ENCODE measurements at regions not wholly inside any gene's neighbourhood (a gene's known extent, or its start where the extent isn't known, plus 50 kb on each side); places are given as distances from the start of the nearest gene placed in this dataset.

DNA sequence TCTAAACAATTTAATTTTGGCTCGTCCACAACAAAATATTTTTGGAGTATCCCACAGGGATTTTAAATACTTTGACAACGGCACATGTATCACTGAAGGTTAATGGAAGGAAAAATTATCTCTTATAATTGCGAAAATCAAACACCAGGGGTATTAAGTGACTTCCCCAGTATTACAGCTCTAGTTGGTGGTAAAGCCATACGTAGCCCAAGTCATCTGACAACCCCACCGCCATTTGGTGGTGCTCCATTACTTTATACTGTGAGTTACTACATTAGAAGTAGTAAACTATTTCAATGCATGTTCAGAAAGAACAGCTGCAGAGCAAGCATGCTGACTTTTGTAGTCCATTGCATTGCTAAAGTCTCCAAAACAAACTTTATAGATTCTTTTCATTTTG lies 179.7 kb downstream of the HGF start:
- TF ChIP-seq EZH2 (IDR thresholded peaks at IDR 0.05; ENCODE audit: borderline replicate concordance, insufficient read depth, low read depth, low read length, poor library complexity, severe bottlenecking): no peak
- TF ChIP-seq, protein P1, sequence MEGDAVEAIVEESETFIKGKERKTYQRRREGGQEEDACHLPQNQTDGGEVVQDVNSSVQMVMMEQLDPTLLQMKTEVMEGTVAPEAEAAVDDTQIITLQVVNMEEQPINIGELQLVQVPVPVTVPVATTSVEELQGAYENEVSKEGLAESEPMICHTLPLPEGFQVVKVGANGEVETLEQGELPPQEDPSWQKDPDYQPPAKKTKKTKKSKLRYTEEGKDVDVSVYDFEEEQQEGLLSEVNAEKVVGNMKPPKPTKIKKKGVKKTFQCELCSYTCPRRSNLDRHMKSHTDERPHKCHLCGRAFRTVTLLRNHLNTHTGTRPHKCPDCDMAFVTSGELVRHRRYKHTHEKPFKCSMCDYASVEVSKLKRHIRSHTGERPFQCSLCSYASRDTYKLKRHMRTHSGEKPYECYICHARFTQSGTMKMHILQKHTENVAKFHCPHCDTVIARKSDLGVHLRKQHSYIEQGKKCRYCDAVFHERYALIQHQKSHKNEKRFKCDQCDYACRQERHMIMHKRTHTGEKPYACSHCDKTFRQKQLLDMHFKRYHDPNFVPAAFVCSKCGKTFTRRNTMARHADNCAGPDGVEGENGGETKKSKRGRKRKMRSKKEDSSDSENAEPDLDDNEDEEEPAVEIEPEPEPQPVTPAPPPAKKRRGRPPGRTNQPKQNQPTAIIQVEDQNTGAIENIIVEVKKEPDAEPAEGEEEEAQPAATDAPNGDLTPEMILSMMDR (IDR thresholded peaks at IDR 0.05): no peak
- no peaks in the 10 kb centered on the region for H3K36me3 ChIP-seq (replicated peaks in 1 of 2; ENCODE audit: control extremely low read depth in 1 of 2, control insufficient read depth in 1 of 2, extremely low read depth in 1 of 2, insufficient read depth in 2 of 2, low read length in 1 of 2)
- H3K4me2 ChIP-seq (replicated peaks; ENCODE audit: low read depth, low read length, poor library complexity, severe bottlenecking): no peak overlapping the region
- H4K20me1 ChIP-seq (ENCODE audit: control insufficient read depth, insufficient read depth, low read length, poor library complexity, severe bottlenecking): no peaks in the 10 kb centered on the region
- ATAC-seq (ENCODE audit: low read depth): no peak
- no peak overlapping the region for H3K9ac ChIP-seq (ENCODE audit: low read length)
- no peak for DNase-seq
- CTCF ChIA-PET: no interaction called here
- H3K9me3 Mint-ChIP-seq (ENCODE audit: insufficient read depth): no peaks in the 10 kb centered on the region
- no peak overlapping the region for H3K27ac Mint-ChIP-seq
- H3K9me3 ChIP-seq (ENCODE audit: control extremely low read depth in 1 of 3, control insufficient read depth in 2 of 3, insufficient read depth in 1 of 3, low read length in 2 of 3): no peaks in the 10 kb centered on the region
- H3K27me3 ChIP-seq (replicated peaks in 1 of 4; ENCODE audit: control extremely low read depth in 1 of 4, control insufficient read depth in 3 of 4, insufficient read depth in 4 of 4, low read length in 3 of 4): no peaks in the 10 kb centered on the region
- no peak overlapping the region for H2AFZ ChIP-seq (ENCODE audit: insufficient read depth, low read depth, low read length, poor library complexity, severe bottlenecking)
- POLR2A ChIA-PET: no interaction called here
- no peaks in the 10 kb centered on the region for H3K4me1 Mint-ChIP-seq
- H3K4me3 Mint-ChIP-seq: no peak overlapping the region
- H3K27me3 Mint-ChIP-seq: no peaks in the 10 kb centered on the region
- H3K27ac ChIP-seq (ENCODE audit: low read length in 2 of 2): no peak overlapping the region
- no peak overlapping the region for H3K4me3 ChIP-seq (ENCODE audit: control extremely low read depth in 1 of 5, extremely low read depth in 1 of 5, insufficient read depth in 1 of 5, low read depth in 2 of 5, low read length in 4 of 5)
- intact Hi-C loops (cut with micrococcal nuclease): no loop called here
- H3K4me1 ChIP-seq (ENCODE audit: control insufficient read depth in 2 of 2, insufficient read depth in 2 of 2, low read length in 2 of 2): no peaks in the 10 kb centered on the region
- 100% methylated on average over 1 of the region's 5 CpGs for WGBS (ENCODE audit: insufficient coverage)
- H3K79me2 ChIP-seq (ENCODE audit: control insufficient read depth, insufficient read depth, low read length): no peaks in the 10 kb centered on the region

DNA sequence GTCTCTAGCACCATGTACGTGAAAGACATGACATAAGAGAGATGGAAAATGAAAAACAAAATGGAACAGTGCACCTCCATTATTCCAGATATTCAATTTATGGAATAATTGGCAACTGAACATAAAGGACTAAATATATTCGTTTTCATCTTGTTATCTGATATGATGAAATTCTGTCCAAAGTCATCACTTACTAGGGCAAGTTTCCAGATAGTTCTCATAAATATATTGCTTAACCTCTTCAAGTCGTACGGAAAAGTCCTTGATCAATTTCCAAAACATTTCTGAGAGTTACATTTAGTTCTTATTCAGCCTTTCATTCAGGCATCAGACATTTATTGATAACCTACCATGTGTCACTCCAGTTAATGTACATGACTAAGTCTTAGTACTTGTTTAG lies 185.2 kb downstream of the HGF start:
- H3K27ac Mint-ChIP-seq: no peak overlapping the region
- no peak overlapping the region for H3K4me3 Mint-ChIP-seq
- ChIA-PET CTCF (no interaction called here), POLR2A (no interaction called here)
- 100% methylated on average over 2 of the region's 4 CpGs for WGBS (ENCODE audit: insufficient coverage)
- no peaks in the 10 kb centered on the region for H3K9me3 Mint-ChIP-seq (ENCODE audit: insufficient read depth)
- ATAC-seq (ENCODE audit: low read depth) (no peak), DNase-seq (no peak)
- no peak for TF ChIP-seq EZH2 (IDR thresholded peaks at IDR 0.05; ENCODE audit: borderline replicate concordance, insufficient read depth, low read depth, low read length, poor library complexity, severe bottlenecking)
- TF ChIP-seq, protein P1 (IDR thresholded peaks at IDR 0.05): no peak
- Histone ChIP-seq H3K36me3 (replicated peaks in 1 of 2; ENCODE audit: control extremely low read depth in 1 of 2, control insufficient read depth in 1 of 2, extremely low read depth in 1 of 2, insufficient read depth in 2 of 2, low read length in 1 of 2) (no peaks in the 10 kb centered on the region), H3K27ac (ENCODE audit: low read length in 2 of 2) (no peak overlapping the region), H3K4me2 (replicated peaks; ENCODE audit: low read depth, low read length, poor library complexity, severe bottlenecking) (no peak overlapping the region), H4K20me1 (ENCODE audit: control insufficient read depth, insufficient read depth, low read length, poor library complexity, severe bottlenecking) (no peaks in the 10 kb centered on the region), H3K27me3 (replicated peaks in 1 of 4; ENCODE audit: control extremely low read depth in 1 of 4, control insufficient read depth in 3 of 4, insufficient read depth in 4 of 4, low read length in 3 of 4) (no peaks in the 10 kb centered on the region), H3K79me2 (ENCODE audit: control insufficient read depth, insufficient read depth, low read length) (no peaks in the 10 kb centered on the region), H3K9ac (ENCODE audit: low read length) (no peak overlapping the region), H2AFZ (ENCODE audit: insufficient read depth, low read depth, low read length, poor library complexity, severe bottlenecking) (no peak overlapping the region), H3K4me1 (ENCODE audit: control insufficient read depth in 2 of 2, insufficient read depth in 2 of 2, low read length in 2 of 2) (no peaks in the 10 kb centered on the region), H3K9me3 (ENCODE audit: control extremely low read depth in 1 of 3, control insufficient read depth in 2 of 3, insufficient read depth in 1 of 3, low read length in 2 of 3) (no peaks in the 10 kb centered on the region), H3K4me3 (ENCODE audit: control extremely low read depth in 1 of 5, extremely low read depth in 1 of 5, insufficient read depth in 1 of 5, low read depth in 2 of 5, low read length in 4 of 5) (no peak overlapping the region)
- no peaks in the 10 kb centered on the region for H3K27me3 Mint-ChIP-seq
- no peaks in the 10 kb centered on the region for H3K4me1 Mint-ChIP-seq
- intact Hi-C loops (cut with micrococcal nuclease): no loop called here

All from B cell (primary cell).